HUES6 (cell line): ENCODE measurements at regions not wholly inside any gene's neighbourhood (a gene's known extent, or its start where the extent isn't known, plus 50 kb on each side); places are given as distances from the start of the nearest gene placed in this dataset.

ENCODE experiments used
- H3K27ac ChIP-seq: 2 replicates; pipeline ENCODE4 v1.7.0; 2013; ENCODE audit warnings: low read depth, mild to moderate bottlenecking, low read length, inconsistent platforms
- H3K27me3 ChIP-seq: 2 replicates; pipeline ENCODE4 v1.6.1; 2013; ENCODE audit warnings: low read length; ENCODE audit not compliant: control insufficient read depth, insufficient read depth
- H3K36me3 ChIP-seq: 2 replicates; pipeline ENCODE4 v1.6.1; 2013; ENCODE audit warnings: low read length; ENCODE audit not compliant: control insufficient read depth, insufficient read depth
- H3K4me1 ChIP-seq: 2 replicates; pipeline ENCODE4 v1.6.1; 2013; ENCODE audit warnings: low read length; ENCODE audit not compliant: control insufficient read depth, insufficient read depth
- H3K4me3 ChIP-seq: 2 replicates; pipeline ENCODE4 v1.5.1; 2013; ENCODE audit warnings: low read depth, low read length
- H3K9ac ChIP-seq: one replicate; pipeline ENCODE4 v1.6.1; 2013; ENCODE audit warnings: mild to moderate bottlenecking, low read length
- H3K9me3 ChIP-seq: 2 replicates; pipeline ENCODE4 v1.6.1; 2013; ENCODE audit warnings: low read depth, low read length; ENCODE audit not compliant: control insufficient read depth, insufficient read depth

DNA sequence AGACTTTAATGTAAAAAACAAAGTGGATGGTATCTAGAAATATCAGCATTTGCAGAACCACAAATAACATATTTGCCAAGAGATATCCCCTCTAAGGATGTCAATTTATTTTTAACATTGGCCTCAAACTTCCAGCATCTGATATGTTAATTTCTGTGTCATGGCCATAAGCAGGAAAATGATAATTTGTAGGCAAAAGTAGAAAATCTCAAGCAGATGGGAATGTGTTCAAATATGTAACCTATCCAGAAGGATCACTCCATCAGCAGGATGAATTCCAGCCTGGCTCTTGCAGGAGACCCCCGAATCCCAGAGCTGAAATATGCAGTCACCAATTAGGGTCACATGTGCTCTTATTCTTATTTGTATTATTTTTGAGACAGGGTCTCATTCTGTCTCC, 55.4 kb upstream of the PRKX start:
- Histone ChIP-seq H3K9me3 (no peaks in the 10 kb centered on the region), H3K4me3 (no peak overlapping the region), H3K36me3 (no peaks in the 10 kb centered on the region), H3K9ac (no peak overlapping the region), H3K27me3 (no peaks in the 10 kb centered on the region), H3K4me1 (no peaks in the 10 kb centered on the region), H3K27ac (no peak overlapping the region)
